ENCODE measurements at regions not wholly inside any gene's neighbourhood (a gene's known extent, or its start where the extent isn't known, plus 50 kb on each side); places are given as distances from the start of the nearest gene placed in this dataset.

GRCh38 chr4:79471309-79471708 is 63.3 kb upstream of the GK2 start:
- TF ChIP-seq EZH2phosphoT487 (IDR thresholded peaks at IDR 0.05; ENCODE audit: insufficient read depth, low read depth) (no peak), EZH2 (IDR thresholded peaks at IDR 0.05; ENCODE audit: insufficient read depth, poor library complexity, severe bottlenecking) (no peak)
